ENCODE measurements at regions not wholly inside any gene's neighbourhood (a gene's known extent, or its start where the extent isn't known, plus 50 kb on each side); places are given as distances from the start of the nearest gene placed in this dataset.

- TF ChIP-seq TAF1 (IDR thresholded peaks at IDR 0.05; ENCODE audit: borderline replicate concordance, low read depth, low read length), result no peak
- no peak for TF ChIP-seq POLR2AphosphoS5 (IDR thresholded peaks at IDR 0.05; ENCODE audit: low read depth, low read length)
Measured at GRCh38 chr2:185239491-185239890, 499.1 kb upstream of the FSIP2 start.

All from GM12892 (cell line).